ENCODE measurements at regions not wholly inside any gene's neighbourhood (a gene's known extent, or its start where the extent isn't known, plus 50 kb on each side); places are given as distances from the start of the nearest gene placed in this dataset.

DNA sequence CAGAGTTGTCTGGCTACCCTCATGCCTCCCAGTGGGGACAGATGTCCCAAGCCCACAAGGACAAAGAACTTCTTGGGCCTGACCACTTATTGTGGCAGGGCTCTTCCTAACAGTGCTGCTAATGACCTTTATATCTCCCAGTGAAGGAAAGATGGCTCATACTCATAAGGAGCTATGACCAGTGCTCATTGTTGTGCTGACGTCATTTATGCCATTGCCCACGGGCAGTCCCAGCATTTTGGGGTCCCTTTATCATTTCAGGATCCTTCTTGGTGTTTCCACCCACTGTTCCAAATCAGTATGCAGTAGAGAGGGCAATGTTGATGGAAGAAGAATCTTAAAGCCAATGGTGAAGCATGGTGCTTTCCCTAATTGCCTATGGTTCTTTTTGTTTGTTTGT, 1640.0 kb upstream of the PRR20A start:
- 91% methylated on average over 2 of the region's 2 CpGs for WGBS
- Histone ChIP-seq H3K9ac (ENCODE audit: low read depth, low read length) (no peak overlapping the region), H3K36me3 (ENCODE audit: insufficient read depth, low read length) (no peaks in the 10 kb centered on the region), H3K9me3 (ENCODE audit: insufficient read depth, low read depth, low read length) (no peaks in the 10 kb centered on the region), H3K27ac (ENCODE audit: low read depth, low read length) (no peak overlapping the region), H3K4me1 (ENCODE audit: insufficient read depth, low read length) (no peaks in the 10 kb centered on the region), H3K4me3 (ENCODE audit: low read length) (no peak overlapping the region), H3K27me3 (ENCODE audit: insufficient read depth, low read length) (no peaks in the 10 kb centered on the region)

DNA sequence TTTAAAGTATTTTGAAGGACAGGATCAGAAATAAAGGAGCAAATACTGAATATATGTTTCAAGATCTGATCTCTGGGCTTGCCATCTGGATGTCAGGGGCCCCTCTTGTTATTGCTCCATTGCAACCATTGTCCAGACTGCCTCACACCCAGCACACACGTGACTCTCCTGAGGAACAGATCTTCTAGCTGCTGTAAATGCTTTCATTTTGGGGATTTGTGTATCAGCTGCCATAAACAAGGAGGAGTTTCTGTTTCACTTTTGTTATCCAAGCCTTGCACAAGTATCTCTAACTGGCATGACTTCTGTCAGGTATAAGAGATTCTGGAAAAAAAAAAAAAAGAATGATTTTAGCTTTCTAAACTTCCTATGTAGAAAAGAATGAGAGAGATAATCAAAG, 1624.1 kb upstream of the PRR20A start:
- H3K36me3 ChIP-seq (ENCODE audit: insufficient read depth, low read length): no peaks in the 10 kb centered on the region
- no peaks in the 10 kb centered on the region for H3K4me1 ChIP-seq (ENCODE audit: insufficient read depth, low read length)
- no peaks in the 10 kb centered on the region for H3K9me3 ChIP-seq (ENCODE audit: insufficient read depth, low read depth, low read length)
- WGBS: 73% methylated on average over 1 of the region's 1 CpG
- H3K27me3 ChIP-seq (ENCODE audit: insufficient read depth, low read length): no peaks in the 10 kb centered on the region
- H3K4me3 ChIP-seq (ENCODE audit: low read length): no peak overlapping the region
- no peak overlapping the region for H3K9ac ChIP-seq (ENCODE audit: low read depth, low read length)
- no peak overlapping the region for H3K27ac ChIP-seq (ENCODE audit: low read depth, low read length)

DNA sequence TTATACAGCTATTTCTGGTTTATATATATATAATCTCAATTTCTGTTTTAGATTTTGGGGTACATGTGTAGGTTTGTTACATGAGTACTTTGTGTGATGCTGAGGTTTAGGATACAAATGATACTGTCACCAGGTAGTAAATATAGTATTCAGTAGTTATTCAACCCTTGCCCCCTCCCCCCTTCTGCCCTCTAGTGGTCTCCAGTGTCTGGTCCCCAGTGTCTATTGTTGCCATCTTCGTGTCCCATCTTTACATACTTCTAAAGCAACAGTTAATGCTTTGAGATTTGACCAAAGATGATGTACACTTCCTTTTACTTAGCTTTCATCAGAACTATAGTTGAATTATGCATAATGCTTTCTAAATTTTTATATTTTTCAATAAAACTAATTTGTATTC, 1623.4 kb upstream of the PRR20A start:
- Histone ChIP-seq H3K9ac (ENCODE audit: low read depth, low read length) (no peak overlapping the region), H3K27ac (ENCODE audit: low read depth, low read length) (no peak overlapping the region), H3K36me3 (ENCODE audit: insufficient read depth, low read length) (no peaks in the 10 kb centered on the region), H3K27me3 (ENCODE audit: insufficient read depth, low read length) (no peaks in the 10 kb centered on the region), H3K9me3 (ENCODE audit: insufficient read depth, low read depth, low read length) (no peaks in the 10 kb centered on the region), H3K4me3 (ENCODE audit: low read length) (no peak overlapping the region), H3K4me1 (ENCODE audit: insufficient read depth, low read length) (no peaks in the 10 kb centered on the region)
- 48% methylated on average over 1 of the region's 1 CpG for WGBS

DNA sequence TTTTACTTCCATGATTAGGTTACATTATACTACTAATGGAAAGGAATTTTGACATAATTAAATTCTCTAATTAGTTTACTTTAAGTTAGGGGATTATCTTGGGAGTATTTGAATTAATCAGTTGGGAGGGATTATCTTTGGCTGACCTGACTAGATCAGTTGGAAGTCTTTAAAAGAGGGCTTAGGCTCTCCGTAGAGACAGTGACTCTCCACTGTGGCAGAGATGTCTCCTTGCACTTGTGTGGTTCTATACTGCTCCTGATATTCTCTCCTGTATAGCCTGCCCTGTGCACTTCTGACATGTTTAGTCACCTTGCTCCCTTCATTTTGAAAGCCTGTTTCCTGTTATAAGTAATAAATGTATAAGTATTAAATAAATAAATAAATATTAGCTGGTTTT, 1612.3 kb upstream of the PRR20A start:
- no peaks in the 10 kb centered on the region for H3K27me3 ChIP-seq (ENCODE audit: insufficient read depth, low read length)
- no peak overlapping the region for H3K27ac ChIP-seq (ENCODE audit: low read depth, low read length)
- H3K36me3 ChIP-seq (ENCODE audit: insufficient read depth, low read length): no peaks in the 10 kb centered on the region
- H3K9me3 ChIP-seq (ENCODE audit: insufficient read depth, low read depth, low read length): 0 out of 2 replicates have a peak, but pooled peaks cover 5% of the 10 kb centered on the region
- WGBS: 61% methylated on average over 1 of the region's 1 CpG
- H3K4me3 ChIP-seq (ENCODE audit: low read length): no peak overlapping the region
- H3K4me1 ChIP-seq (ENCODE audit: insufficient read depth, low read length): no peaks in the 10 kb centered on the region
- H3K9ac ChIP-seq (ENCODE audit: low read depth, low read length): no peak overlapping the region

DNA sequence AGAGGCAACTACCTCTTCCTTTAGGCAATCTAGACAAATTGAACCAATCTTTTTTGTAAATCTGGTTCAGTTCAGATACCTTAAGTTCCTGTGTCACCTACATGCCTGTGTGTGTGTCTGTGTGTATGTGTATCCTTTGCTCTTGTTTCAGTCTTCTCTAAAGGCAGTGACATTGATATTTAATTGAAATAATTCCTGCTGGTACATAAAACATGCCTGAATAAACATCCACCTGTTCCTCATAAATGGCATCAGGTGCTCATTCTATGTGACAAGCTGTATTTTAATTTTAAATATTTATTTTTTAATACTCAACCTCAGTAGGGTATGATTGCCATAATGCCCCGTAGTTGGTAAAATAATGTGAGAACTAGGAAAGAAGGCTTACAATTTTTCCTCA, 1606.4 kb upstream of the PRR20A start:
- no peaks in the 10 kb centered on the region for H3K4me1 ChIP-seq (ENCODE audit: insufficient read depth, low read length)
- H3K27ac ChIP-seq (ENCODE audit: low read depth, low read length): no peak overlapping the region
- H3K9me3 ChIP-seq (ENCODE audit: insufficient read depth, low read depth, low read length): peaks cover 12% of the 10 kb centered on the region; the same call in 1 of the 2 replicates
- H3K36me3 ChIP-seq (ENCODE audit: insufficient read depth, low read length): no peaks in the 10 kb centered on the region; the same call in 1 of the 2 replicates
- no peaks in the 10 kb centered on the region for H3K27me3 ChIP-seq (ENCODE audit: insufficient read depth, low read length)
- WGBS: no CpG with 5 or more reads among the region's 1 CpG
- no peak overlapping the region for H3K4me3 ChIP-seq (ENCODE audit: low read length)
- no peak overlapping the region for H3K9ac ChIP-seq (ENCODE audit: low read depth, low read length)

DNA sequence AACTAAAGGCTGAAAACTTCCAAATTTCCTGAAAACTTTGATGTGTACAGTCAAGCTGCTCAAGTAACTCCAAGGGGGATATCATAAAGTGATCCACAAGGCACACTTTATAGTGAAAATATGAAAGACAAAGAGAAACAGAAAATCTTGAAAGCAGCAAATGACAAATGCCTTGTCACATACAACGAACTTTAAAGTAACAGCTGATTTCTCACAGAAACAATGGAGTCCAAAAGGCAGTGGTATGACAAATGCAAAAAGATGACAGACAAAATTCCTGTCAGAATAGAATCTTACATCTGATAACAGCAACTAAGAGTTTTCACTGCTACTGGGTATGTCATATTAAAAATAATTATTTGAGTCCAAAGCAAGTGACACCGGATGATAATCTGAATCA, 1602.3 kb upstream of the PRR20A start:
- Histone ChIP-seq H3K36me3 (ENCODE audit: insufficient read depth, low read length) (no peaks in the 10 kb centered on the region; the same call in 1 of the 2 replicates), H3K9me3 (ENCODE audit: insufficient read depth, low read depth, low read length) (peaks cover 12% of the 10 kb centered on the region; the same call in 1 of the 2 replicates), H3K9ac (ENCODE audit: low read depth, low read length) (no peak overlapping the region), H3K4me3 (ENCODE audit: low read length) (no peak overlapping the region), H3K27me3 (ENCODE audit: insufficient read depth, low read length) (no peaks in the 10 kb centered on the region), H3K27ac (ENCODE audit: low read depth, low read length) (no peak overlapping the region), H3K4me1 (ENCODE audit: insufficient read depth, low read length) (no peaks in the 10 kb centered on the region; the same call in 1 of the 2 replicates)
- WGBS: 96% methylated on average over 2 of the region's 2 CpGs

DNA sequence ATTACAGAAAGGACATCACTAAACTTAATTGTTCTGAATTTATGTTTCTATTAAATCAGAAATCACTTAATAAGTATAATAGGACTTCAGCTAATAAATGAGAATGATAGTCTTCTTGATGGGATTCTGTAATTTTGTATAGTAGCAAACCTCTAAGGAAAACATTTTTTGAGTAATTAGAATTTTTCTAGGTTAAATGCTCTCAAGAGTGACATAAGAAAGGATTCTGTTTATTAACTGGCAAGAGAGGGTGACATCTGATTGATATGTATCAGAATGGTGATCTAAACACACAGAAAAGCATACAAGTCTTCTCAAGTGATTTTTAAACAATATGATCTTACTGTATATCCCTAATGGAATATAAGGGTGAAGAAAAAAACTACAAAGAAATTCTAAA, 1597.7 kb upstream of the PRR20A start:
- no peaks in the 10 kb centered on the region; the same call in 1 of the 2 replicates for H3K4me1 ChIP-seq (ENCODE audit: insufficient read depth, low read length)

DNA sequence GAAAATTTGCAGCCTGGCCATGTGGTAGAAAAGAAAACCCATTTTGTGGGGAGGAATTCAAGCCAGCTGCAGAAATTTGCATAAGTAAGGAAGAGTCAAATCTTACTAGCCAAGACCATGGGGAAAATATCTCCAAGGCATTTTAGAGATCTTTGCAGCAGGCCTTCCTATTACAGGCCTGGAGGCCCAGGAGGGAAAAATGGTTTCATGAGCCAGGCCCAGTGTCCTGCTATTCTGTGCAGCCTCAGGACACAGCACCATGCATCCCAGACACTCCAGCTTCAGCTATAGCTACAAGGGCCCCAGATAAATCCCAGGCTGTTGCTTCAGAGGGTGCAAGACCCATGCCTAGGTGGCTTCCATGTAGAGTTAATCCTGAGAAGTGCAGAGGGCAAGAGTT, 1590.1 kb upstream of the PRR20A start:
- Histone ChIP-seq H3K27ac (ENCODE audit: low read depth, low read length) (no peak overlapping the region), H3K27me3 (ENCODE audit: insufficient read depth, low read length) (no peaks in the 10 kb centered on the region), H3K4me3 (ENCODE audit: low read length) (no peak overlapping the region), H3K9ac (ENCODE audit: low read depth, low read length) (no peak overlapping the region), H3K9me3 (ENCODE audit: insufficient read depth, low read depth, low read length) (peaks cover 28% of the 10 kb centered on the region), H3K36me3 (ENCODE audit: insufficient read depth, low read length) (peaks cover 42% of the 10 kb centered on the region), H3K4me1 (ENCODE audit: insufficient read depth, low read length) (no peaks in the 10 kb centered on the region)

More for the DNA sequence above, 1597.7 kb upstream of the PRR20A start:
- no peaks in the 10 kb centered on the region for H3K27me3 ChIP-seq (ENCODE audit: insufficient read depth, low read length)
- H3K9me3 ChIP-seq (ENCODE audit: insufficient read depth, low read depth, low read length): peaks cover 9% of the 10 kb centered on the region; the same call in 1 of the 2 replicates
- no peak overlapping the region for H3K9ac ChIP-seq (ENCODE audit: low read depth, low read length)
- H3K27ac ChIP-seq (ENCODE audit: low read depth, low read length): no peak overlapping the region
- H3K4me3 ChIP-seq (ENCODE audit: low read length): no peak overlapping the region
- no peaks in the 10 kb centered on the region; the same call in 1 of the 2 replicates for H3K36me3 ChIP-seq (ENCODE audit: insufficient read depth, low read length)

DNA sequence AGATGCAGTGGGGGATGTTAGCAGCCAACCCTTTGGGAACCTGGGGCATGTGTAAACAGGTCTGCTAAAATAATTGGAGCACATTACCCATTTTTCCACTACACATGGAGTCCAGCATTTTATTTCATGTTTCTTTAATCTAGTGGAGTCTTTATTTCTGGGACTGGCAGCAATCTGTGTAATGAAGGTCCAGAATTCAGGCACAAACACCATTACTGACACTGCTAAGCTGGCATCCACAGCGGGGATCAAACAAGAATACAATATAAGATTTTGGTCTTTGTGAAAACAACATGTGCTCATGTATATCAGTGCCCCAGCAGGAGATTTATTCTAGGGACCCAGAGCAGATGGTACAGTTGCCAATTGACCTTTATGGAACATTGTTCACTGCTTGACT, 1587.0 kb upstream of the PRR20A start:
- Histone ChIP-seq H3K36me3 (ENCODE audit: insufficient read depth, low read length) (peaks cover 42% of the 10 kb centered on the region), H3K27ac (ENCODE audit: low read depth, low read length) (no peak overlapping the region), H3K27me3 (ENCODE audit: insufficient read depth, low read length) (no peaks in the 10 kb centered on the region), H3K9me3 (ENCODE audit: insufficient read depth, low read depth, low read length) (peaks cover 28% of the 10 kb centered on the region), H3K9ac (ENCODE audit: low read depth, low read length) (no peak overlapping the region), H3K4me1 (ENCODE audit: insufficient read depth, low read length) (no peaks in the 10 kb centered on the region), H3K4me3 (ENCODE audit: low read length) (no peak overlapping the region)
- 100% methylated on average over 1 of the region's 1 CpG for WGBS

DNA sequence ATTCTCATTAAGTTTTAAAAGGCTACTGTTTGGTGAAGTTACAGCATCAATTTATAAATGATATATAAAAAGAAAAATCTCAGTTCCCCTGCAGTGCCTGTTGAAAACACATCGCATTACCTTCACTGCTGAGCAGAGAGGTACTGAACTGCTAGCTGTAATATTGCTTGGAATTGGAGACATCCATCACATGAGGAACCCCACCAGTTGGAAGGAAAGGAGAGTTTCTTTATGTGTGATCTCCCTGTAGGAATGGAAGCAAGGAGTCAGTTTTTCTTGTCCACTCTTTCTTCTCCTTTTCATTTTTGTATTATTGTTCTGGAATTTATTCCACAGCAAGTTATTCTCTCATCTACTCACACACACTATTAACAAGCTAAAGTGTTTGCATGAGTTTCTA, 1586.0 kb upstream of the PRR20A start:
- Histone ChIP-seq H3K9ac (ENCODE audit: low read depth, low read length) (no peak overlapping the region), H3K4me3 (ENCODE audit: low read length) (no peak overlapping the region), H3K27me3 (ENCODE audit: insufficient read depth, low read length) (no peaks in the 10 kb centered on the region), H3K36me3 (ENCODE audit: insufficient read depth, low read length) (peaks cover 42% of the 10 kb centered on the region), H3K9me3 (ENCODE audit: insufficient read depth, low read depth, low read length) (peaks cover 28% of the 10 kb centered on the region), H3K4me1 (ENCODE audit: insufficient read depth, low read length) (no peaks in the 10 kb centered on the region), H3K27ac (ENCODE audit: low read depth, low read length) (no peak overlapping the region)
- 100% methylated on average over 1 of the region's 1 CpG for WGBS

DNA sequence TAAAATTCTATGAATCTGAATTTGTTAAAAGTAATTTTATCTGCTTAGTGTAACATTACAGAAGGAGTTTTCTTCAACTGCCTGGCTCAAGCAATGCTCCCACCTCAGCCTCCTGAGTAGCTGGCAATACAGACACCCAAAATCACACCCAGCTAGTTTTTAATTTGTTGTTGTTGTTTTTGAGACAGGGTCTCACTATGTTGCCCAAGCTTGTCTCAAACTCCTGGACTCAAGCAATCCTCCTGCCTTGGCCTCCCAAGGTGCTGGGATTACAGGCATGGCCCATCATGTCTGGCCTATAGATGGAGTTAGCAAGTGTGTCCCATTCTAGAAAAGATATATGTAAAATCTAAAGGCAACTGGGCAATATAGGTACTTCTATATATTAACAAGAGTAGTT, 1580.4 kb upstream of the PRR20A start:
- Histone ChIP-seq H3K4me1 (ENCODE audit: insufficient read depth, low read length) (peaks cover 15% of the 10 kb centered on the region), H3K9ac (ENCODE audit: low read depth, low read length) (no peak overlapping the region), H3K36me3 (ENCODE audit: insufficient read depth, low read length) (no peaks in the 10 kb centered on the region), H3K27me3 (ENCODE audit: insufficient read depth, low read length) (no peaks in the 10 kb centered on the region), H3K9me3 (ENCODE audit: insufficient read depth, low read depth, low read length) (no peaks in the 10 kb centered on the region), H3K27ac (ENCODE audit: low read depth, low read length) (no peak overlapping the region), H3K4me3 (ENCODE audit: low read length) (no peak overlapping the region)

DNA sequence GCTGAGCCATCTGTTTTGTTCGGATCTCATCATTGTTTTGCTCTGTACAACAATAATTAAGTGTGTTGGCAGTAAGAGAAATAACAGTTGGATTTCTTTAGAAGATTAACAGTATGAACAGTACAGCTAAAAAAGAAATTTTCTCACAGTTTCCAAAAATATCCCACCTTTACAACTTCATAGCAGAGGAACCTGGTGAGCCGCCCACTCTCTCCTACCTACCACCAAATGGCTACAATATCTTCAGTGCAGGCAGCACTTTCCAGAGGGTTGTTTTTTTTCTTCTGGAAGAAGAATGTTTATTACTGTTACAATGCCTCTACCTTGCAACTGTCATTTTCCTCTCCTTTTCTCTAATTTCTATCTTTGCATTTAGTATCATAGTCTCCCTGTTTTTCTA, 1577.5 kb upstream of the PRR20A start:
- Histone ChIP-seq H3K27me3 (ENCODE audit: insufficient read depth, low read length) (no peaks in the 10 kb centered on the region), H3K4me3 (ENCODE audit: low read length) (no peak overlapping the region), H3K36me3 (ENCODE audit: insufficient read depth, low read length) (no peaks in the 10 kb centered on the region; the same call in 1 of the 2 replicates), H3K9ac (ENCODE audit: low read depth, low read length) (no peak overlapping the region), H3K9me3 (ENCODE audit: insufficient read depth, low read depth, low read length) (no peaks in the 10 kb centered on the region), H3K27ac (ENCODE audit: low read depth, low read length) (no peak overlapping the region), H3K4me1 (ENCODE audit: insufficient read depth, low read length) (peaks cover 28% of the 10 kb centered on the region)
- 68% methylated on average over 2 of the region's 2 CpGs for WGBS
